Stimulated activated naive B cell treated with anti-CD40 and anti-IgM and Interleukin-4, amounts not matched to agents 10 μg/mL and 1 μg/mL and 100 μg/mL, for 72 hours (primary cell): ENCODE measurements at regions not wholly inside any gene's neighbourhood (a gene's known extent, or its start where the extent isn't known, plus 50 kb on each side); places are given as distances from the start of the nearest gene placed in this dataset.

Source experiments
- ATAC-seq, 2 donors: fragments of 150-1000 bp; cut with Tn5 transposase; replicated peaks; 2 replicates each; pipeline ENCODE4 v1.10.0; 2021; ENCODE audit warnings: moderate library complexity in 1 of 2
- DNase-seq: peaks from one replicate; pipeline ENCODE4 v3.0.0; 2021
- H3K27ac Mint-ChIP-seq: one replicate; pipeline ENCODE4 v1.8.0; 2022; ENCODE audit warnings: mild to moderate bottlenecking, mixed read lengths
- H3K27me3 Mint-ChIP-seq, 2 donors: one replicate each; pipeline ENCODE4 v1.8.0; 2022; ENCODE audit warnings: mixed read lengths in 2 of 2
- H3K36me3 Mint-ChIP-seq, 2 donors: one replicate each; pipeline ENCODE4 v1.8.0; 2022; ENCODE audit warnings: mixed read lengths in 2 of 2, mild to moderate bottlenecking in 1 of 2
- H3K4me1 Mint-ChIP-seq, 2 donors: one replicate each; pipeline ENCODE4 v1.8.0; 2022; ENCODE audit warnings: mixed read lengths in 2 of 2, mild to moderate bottlenecking in 1 of 2
- H3K4me3 Mint-ChIP-seq, 2 donors: one replicate each; pipeline ENCODE4 v1.8.0; 2022; ENCODE audit warnings: mild to moderate bottlenecking in 2 of 2, mixed read lengths in 2 of 2, moderate library complexity in 1 of 2
- H3K9me3 Mint-ChIP-seq, 2 donors: one replicate each; pipeline ENCODE4 v1.8.0; 2022; ENCODE audit warnings: mixed read lengths in 2 of 2, mild to moderate bottlenecking in 1 of 2

- Mint-ChIP-seq H3K4me1 (no peaks in the 10 kb centered on the region), H3K9me3 (peaks cover 0 to 5% of the 10 kb centered on the region in 2 donors), H3K27me3 (no peaks in the 10 kb centered on the region), H3K36me3 (no peaks in the 10 kb centered on the region), H3K27ac (no peak overlapping the region), H3K4me3 (no peak overlapping the region)
- DNase-seq (no peak), ATAC-seq (no peak)
Measured at GRCh38 chr13:83197316-83197715, 685.0 kb downstream of the SLITRK1 start.

GRCh38 chr13:83190020-83190419 lies 692.3 kb downstream of the SLITRK1 start:
- Mint-ChIP-seq H3K4me3 (no peak overlapping the region), H3K9me3 (peaks cover 9 to 15% of the 10 kb centered on the region in 2 donors), H3K36me3 (no peaks in the 10 kb centered on the region), H3K4me1 (no peaks in the 10 kb centered on the region), H3K27ac (no peak overlapping the region), H3K27me3 (no peaks in the 10 kb centered on the region)
- ATAC-seq (no peak), DNase-seq (no peak)

GRCh38 chr13:83184819-83185218 lies 697.5 kb downstream of the SLITRK1 start:
- ATAC-seq: no peak
- no peak for DNase-seq
- Mint-ChIP-seq H3K4me1 (no peaks in the 10 kb centered on the region), H3K4me3 (no peak overlapping the region), H3K9me3 (peaks cover 9 to 10% of the 10 kb centered on the region in 2 donors), H3K27ac (no peak overlapping the region), H3K36me3 (no peaks in the 10 kb centered on the region), H3K27me3 (no peaks in the 10 kb centered on the region)

- Mint-ChIP-seq H3K27ac (no peak overlapping the region), H3K4me3 (no peak overlapping the region), H3K36me3 (no peaks in the 10 kb centered on the region), H3K27me3 (no peaks in the 10 kb centered on the region), H3K4me1 (no peaks in the 10 kb centered on the region), H3K9me3 (peaks cover 9 to 10% of the 10 kb centered on the region in 2 donors)
- no peak for ATAC-seq
- DNase-seq: no peak
Measured at GRCh38 chr13:83184150-83184475, 698.2 kb downstream of the SLITRK1 start.

GRCh38 chr13:83183439-83184149 lies 698.7 kb downstream of the SLITRK1 start:
- ATAC-seq (peak in 1 of 2 donors; percentile 5), DNase-seq (no peak)
- Mint-ChIP-seq H3K27me3 (no peaks in the 10 kb centered on the region), H3K9me3 (peaks cover 7 to 9% of the 10 kb centered on the region in 2 donors), H3K27ac (no peak overlapping the region), H3K36me3 (no peaks in the 10 kb centered on the region), H3K4me3 (no peak overlapping the region), H3K4me1 (no peaks in the 10 kb centered on the region)

GRCh38 chr13:83182845-83183244 lies 699.4 kb downstream of the SLITRK1 start:
- Mint-ChIP-seq H3K36me3 (no peaks in the 10 kb centered on the region), H3K4me3 (no peak overlapping the region), H3K27ac (no peak overlapping the region), H3K27me3 (no peaks in the 10 kb centered on the region), H3K9me3 (peaks cover 5 to 6% of the 10 kb centered on the region in 2 donors), H3K4me1 (no peaks in the 10 kb centered on the region)
- ATAC-seq: peak in 1 of 2 donors; percentile 21
- DNase-seq: no peak

- H3K27ac Mint-ChIP-seq: no peak overlapping the region
- H3K4me3 Mint-ChIP-seq: no peak overlapping the region
- no peaks in the 10 kb centered on the region for H3K4me1 Mint-ChIP-seq
- DNase-seq (no peak), ATAC-seq (no peak)
- H3K36me3 Mint-ChIP-seq: no peaks in the 10 kb centered on the region
- no peaks in the 10 kb centered on the region for H3K9me3 Mint-ChIP-seq
- no peaks in the 10 kb centered on the region for H3K27me3 Mint-ChIP-seq
Measured at GRCh38 chr13:83178008-83178407, 704.3 kb downstream of the SLITRK1 start.

- H3K27ac Mint-ChIP-seq: no peak overlapping the region
- no peak for DNase-seq
Measured at GRCh38 chr13:83168590-83168989, 713.7 kb downstream of the SLITRK1 start.

GRCh38 chr13:83167203-83167602 lies 715.1 kb downstream of the SLITRK1 start:
- Mint-ChIP-seq H3K27ac (no peak overlapping the region), H3K27me3 (no peaks in the 10 kb centered on the region), H3K4me1 (no peaks in the 10 kb centered on the region), H3K4me3 (no peak overlapping the region), H3K9me3 (peaks cover 0 to 6% of the 10 kb centered on the region in 2 donors), H3K36me3 (no peaks in the 10 kb centered on the region)
- ATAC-seq (no peak), DNase-seq (no peak)

More at GRCh38 chr13:83168590-83168989, 713.7 kb downstream of the SLITRK1 start:
- H3K4me1 Mint-ChIP-seq: no peaks in the 10 kb centered on the region
- no peak for ATAC-seq
- H3K4me3 Mint-ChIP-seq: no peak overlapping the region
- H3K36me3 Mint-ChIP-seq: no peaks in the 10 kb centered on the region
- no peaks in the 10 kb centered on the region for H3K27me3 Mint-ChIP-seq
- peaks cover 0 to 6% of the 10 kb centered on the region in 2 donors for H3K9me3 Mint-ChIP-seq

GRCh38 chr13:83166550-83166949 lies 715.7 kb downstream of the SLITRK1 start:
- H3K36me3 Mint-ChIP-seq: no peaks in the 10 kb centered on the region
- ATAC-seq: no peak
- no peaks in the 10 kb centered on the region for H3K4me1 Mint-ChIP-seq
- no peaks in the 10 kb centered on the region for H3K27me3 Mint-ChIP-seq
- no peak for DNase-seq
- no peak overlapping the region for H3K27ac Mint-ChIP-seq
- H3K4me3 Mint-ChIP-seq: no peak overlapping the region
- peaks cover 0 to 6% of the 10 kb centered on the region in 2 donors for H3K9me3 Mint-ChIP-seq

GRCh38 chr13:83162493-83162892 lies 719.8 kb downstream of the SLITRK1 start:
- Mint-ChIP-seq H3K36me3 (no peaks in the 10 kb centered on the region), H3K4me3 (no peak overlapping the region), H3K27ac (no peak overlapping the region), H3K9me3 (peaks cover under 1 to 6% of the 10 kb centered on the region in 2 donors), H3K27me3 (no peaks in the 10 kb centered on the region), H3K4me1 (no peaks in the 10 kb centered on the region)
- ATAC-seq (no peak), DNase-seq (no peak)

- Mint-ChIP-seq H3K27me3 (no peaks in the 10 kb centered on the region), H3K36me3 (no peaks in the 10 kb centered on the region)
Measured at GRCh38 chr13:83153848-83154247, 728.4 kb downstream of the SLITRK1 start.

GRCh38 chr13:83151308-83151660 lies 731.0 kb downstream of the SLITRK1 start:
- DNase-seq: no peak
- H3K27ac Mint-ChIP-seq: no peak overlapping the region
- peaks cover 0 to 1% of the 10 kb centered on the region in 2 donors for H3K9me3 Mint-ChIP-seq
- H3K36me3 Mint-ChIP-seq: no peaks in the 10 kb centered on the region
- no peaks in the 10 kb centered on the region for H3K27me3 Mint-ChIP-seq
- no peaks in the 10 kb centered on the region for H3K4me1 Mint-ChIP-seq
- ATAC-seq: no peak
- no peak overlapping the region for H3K4me3 Mint-ChIP-seq

More at GRCh38 chr13:83153848-83154247, 728.4 kb downstream of the SLITRK1 start:
- no peak overlapping the region for H3K27ac Mint-ChIP-seq
- H3K9me3 Mint-ChIP-seq: peaks cover 0 to 4% of the 10 kb centered on the region in 2 donors
- no peak overlapping the region for H3K4me3 Mint-ChIP-seq
- H3K4me1 Mint-ChIP-seq: no peaks in the 10 kb centered on the region
- ATAC-seq: no peak
- no peak for DNase-seq

- peaks cover 0 to 1% of the 10 kb centered on the region in 2 donors for H3K9me3 Mint-ChIP-seq
- H3K4me1 Mint-ChIP-seq: no peaks in the 10 kb centered on the region
- H3K4me3 Mint-ChIP-seq: no peak overlapping the region
- H3K27ac Mint-ChIP-seq: no peak overlapping the region
- no peaks in the 10 kb centered on the region for H3K27me3 Mint-ChIP-seq
- no peaks in the 10 kb centered on the region for H3K36me3 Mint-ChIP-seq
- DNase-seq: no peak
- no peak for ATAC-seq
Measured at GRCh38 chr13:83150616-83151307, 731.5 kb downstream of the SLITRK1 start.

- Mint-ChIP-seq H3K27me3 (no peaks in the 10 kb centered on the region), H3K4me1 (no peaks in the 10 kb centered on the region), H3K36me3 (no peaks in the 10 kb centered on the region), H3K27ac (no peak overlapping the region), H3K9me3 (peaks cover 0 to 1% of the 10 kb centered on the region in 2 donors), H3K4me3 (no peak overlapping the region)
- no peak for ATAC-seq
- no peak for DNase-seq
Measured at GRCh38 chr13:83136660-83137059, 745.6 kb downstream of the SLITRK1 start.
